RWPE1 (cell line): ENCODE measurements at regions not wholly inside any gene's neighbourhood (a gene's known extent, or its start where the extent isn't known, plus 50 kb on each side); places are given as distances from the start of the nearest gene placed in this dataset.
"Not testable (repeated sequence)": the region's sequence is repeated elsewhere in the genome, so short reads cannot be mapped to it uniquely, and the experiment has no call there.

ENCODE experiments used
- CTCF ChIA-PET: fragments of 350-600 bp; sonication (Branson Sonifier 250); formaldehyde crosslinking; extraction: SDS; loops from one replicate; lab custom pipeline; 2021; lab: Yijun Ruan, JAX
- POLR2A ChIA-PET: fragments of 400-600 bp; formaldehyde crosslinking; extraction: SDS; loops from one replicate; lab custom pipeline; 2020; ENCODE audit warnings: antibody characterized with exemption; ENCODE audit not compliant: low non-redundant PET; lab: Yijun Ruan, JAX
- DNase-seq: peaks from one replicate; pipeline ENCODE4 v3.0.0; 2012; ENCODE audit warnings: low spot score
- H3K27ac ChIP-seq: fragments of 450-650 bp; 2 replicates; pipeline ENCODE4 v1.5.1; 2017
- TF ChIP-seq, protein P1 (sequence below): fragments of 450-650 bp; conservative IDR thresholded peaks from 2 replicates; pipeline ENCODE4 v1.5.1; 2017; ENCODE audit warnings: low read depth, mild to moderate bottlenecking

DNA sequence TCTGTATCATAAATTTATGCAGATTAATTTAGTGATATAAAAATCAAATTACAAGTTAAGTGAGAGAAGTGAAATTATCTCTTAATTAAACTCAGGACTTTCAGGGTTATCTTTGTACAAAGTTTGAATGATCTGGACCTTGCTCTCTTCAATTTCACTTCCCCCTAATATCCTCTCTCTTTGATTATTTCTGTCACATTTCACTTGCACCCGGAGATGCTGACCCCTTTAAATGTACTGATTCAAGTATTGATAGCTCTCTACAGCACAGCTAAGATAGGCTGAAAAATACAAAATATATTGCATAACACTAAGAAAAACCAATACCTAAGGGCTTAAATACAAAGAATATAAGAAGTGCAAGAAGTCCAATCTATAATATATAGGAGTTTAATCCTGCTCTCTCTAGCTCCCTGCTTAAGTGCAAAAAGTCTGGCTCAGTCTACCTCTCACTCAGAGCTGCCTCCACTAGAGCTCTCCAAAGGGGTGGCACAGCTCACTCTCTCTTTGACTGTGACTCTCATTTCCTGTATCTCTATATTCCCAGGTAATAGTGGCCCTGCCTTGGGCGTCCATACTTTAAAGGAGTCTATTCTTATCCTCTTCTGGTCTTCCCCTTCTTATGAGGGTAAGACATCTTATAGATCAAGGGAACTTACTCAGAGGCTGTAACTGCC lies 588.4 kb downstream of the RFPL4B start:
- ChIA-PET POLR2A (no interaction called here), CTCF (no interaction called here)
- TF ChIP-seq, protein P1, sequence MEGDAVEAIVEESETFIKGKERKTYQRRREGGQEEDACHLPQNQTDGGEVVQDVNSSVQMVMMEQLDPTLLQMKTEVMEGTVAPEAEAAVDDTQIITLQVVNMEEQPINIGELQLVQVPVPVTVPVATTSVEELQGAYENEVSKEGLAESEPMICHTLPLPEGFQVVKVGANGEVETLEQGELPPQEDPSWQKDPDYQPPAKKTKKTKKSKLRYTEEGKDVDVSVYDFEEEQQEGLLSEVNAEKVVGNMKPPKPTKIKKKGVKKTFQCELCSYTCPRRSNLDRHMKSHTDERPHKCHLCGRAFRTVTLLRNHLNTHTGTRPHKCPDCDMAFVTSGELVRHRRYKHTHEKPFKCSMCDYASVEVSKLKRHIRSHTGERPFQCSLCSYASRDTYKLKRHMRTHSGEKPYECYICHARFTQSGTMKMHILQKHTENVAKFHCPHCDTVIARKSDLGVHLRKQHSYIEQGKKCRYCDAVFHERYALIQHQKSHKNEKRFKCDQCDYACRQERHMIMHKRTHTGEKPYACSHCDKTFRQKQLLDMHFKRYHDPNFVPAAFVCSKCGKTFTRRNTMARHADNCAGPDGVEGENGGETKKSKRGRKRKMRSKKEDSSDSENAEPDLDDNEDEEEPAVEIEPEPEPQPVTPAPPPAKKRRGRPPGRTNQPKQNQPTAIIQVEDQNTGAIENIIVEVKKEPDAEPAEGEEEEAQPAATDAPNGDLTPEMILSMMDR = no peak
- no peak for DNase-seq
- no peak overlapping the region for H3K27ac ChIP-seq

DNA sequence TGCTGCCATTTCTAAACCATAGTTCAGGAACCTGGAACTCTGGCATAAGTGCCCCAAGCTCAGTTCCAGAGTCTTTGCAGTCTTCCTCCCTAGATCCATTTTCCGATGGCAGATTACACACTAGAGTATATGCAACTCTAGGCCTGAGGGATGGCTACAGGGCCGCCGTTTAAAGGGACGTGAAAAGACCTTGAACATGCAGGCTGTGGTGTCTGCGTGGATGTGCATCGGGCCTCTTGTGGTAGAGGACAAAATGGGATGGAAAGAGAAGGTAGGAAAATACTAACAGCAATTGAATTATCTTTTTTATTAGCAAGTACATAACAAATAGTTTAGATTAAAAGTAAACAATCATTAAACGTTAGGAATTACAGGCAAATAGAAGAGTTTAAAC lies 588.9 kb downstream of the RFPL4B start:
- H3K27ac ChIP-seq = no peak overlapping the region
- CTCF ChIA-PET = no interaction called here
- TF ChIP-seq, protein P1 = no peak
- POLR2A ChIA-PET = no interaction called here
- DNase-seq = no peak

- CTCF ChIA-PET = no interaction called here
Measured at GRCh38 chr6:112936504-112936903, 589.4 kb downstream of the RFPL4B start.

DNA sequence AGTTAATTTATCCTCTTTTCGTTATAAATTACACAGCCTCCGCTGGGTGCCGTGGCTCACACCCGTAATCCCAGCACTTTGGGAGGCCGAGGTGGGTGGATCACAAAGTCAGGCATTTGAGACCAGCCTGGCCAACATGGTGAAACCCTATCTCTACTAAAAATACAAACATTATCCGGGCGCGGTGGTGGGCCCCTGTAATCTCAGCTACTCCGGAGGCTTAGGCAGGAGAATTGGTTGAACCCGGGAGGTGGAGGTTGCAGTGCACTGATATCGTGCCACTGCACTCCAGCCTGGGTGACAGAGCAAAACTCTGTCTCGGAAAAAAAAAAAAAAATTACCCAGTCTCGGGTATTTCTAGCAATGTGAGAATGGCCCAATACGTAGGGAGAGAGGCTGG lies 590.6 kb downstream of the RFPL4B start:
- CTCF ChIA-PET = not testable (repeated sequence)

More at GRCh38 chr6:112936504-112936903, 589.4 kb downstream of the RFPL4B start:
- no peak for DNase-seq
- TF ChIP-seq, protein P1 = no peak
- no peak overlapping the region for H3K27ac ChIP-seq
- POLR2A ChIA-PET = no interaction called here

DNA sequence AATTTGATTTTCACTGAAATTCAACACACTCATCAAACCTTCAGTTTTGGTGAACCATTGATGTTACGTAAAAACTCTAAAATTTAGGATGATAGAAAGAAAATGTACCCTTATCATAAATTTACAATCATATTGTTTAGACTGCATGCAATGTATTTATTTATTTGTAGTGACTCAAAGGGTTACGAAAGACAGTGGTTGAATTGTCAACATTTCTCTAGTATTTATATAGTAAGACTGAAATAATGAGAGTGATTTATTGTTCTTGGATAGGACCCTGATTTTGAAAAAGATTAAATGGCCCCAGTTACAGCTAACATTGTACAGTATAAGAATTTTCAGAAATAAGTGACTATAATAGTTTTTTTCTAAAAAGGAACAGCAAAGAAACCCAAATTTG lies 591.5 kb downstream of the RFPL4B start:
- TF ChIP-seq, protein P1 = no peak
- POLR2A ChIA-PET = no interaction called here
- H3K27ac ChIP-seq = no peak overlapping the region
- DNase-seq = no peak
- CTCF ChIA-PET = no interaction called here

More for the DNA sequence above, 590.6 kb downstream of the RFPL4B start:
- H3K27ac ChIP-seq, POLR2A ChIA-PET, DNase-seq: not testable (repeated sequence)

- POLR2A ChIA-PET = no interaction called here
- DNase-seq = no peak
- CTCF ChIA-PET = no interaction called here
- no peak overlapping the region for H3K27ac ChIP-seq
- TF ChIP-seq, protein P1 = no peak
Measured at GRCh38 chr6:112939563-112939962, 592.4 kb downstream of the RFPL4B start.

DNA sequence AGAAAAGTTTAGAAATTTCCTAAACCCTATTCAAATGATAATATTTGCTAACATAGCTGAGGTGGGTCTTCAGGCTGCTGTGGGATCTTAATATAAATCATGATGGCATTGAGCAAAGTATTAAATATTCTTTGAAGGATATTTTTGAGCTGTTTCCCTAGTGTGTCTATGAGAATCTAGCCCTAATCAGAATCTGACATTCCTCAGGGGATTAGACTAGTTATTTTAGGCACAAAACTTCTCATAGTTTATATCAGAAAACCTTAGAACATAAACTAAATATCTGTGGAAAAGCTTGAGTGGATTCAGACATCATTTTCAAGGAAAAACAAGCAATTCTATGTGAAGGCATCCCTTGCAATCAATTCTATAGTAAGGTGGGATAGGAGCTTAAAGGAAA lies 594.5 kb downstream of the RFPL4B start:
- POLR2A ChIA-PET = no interaction called here
- CTCF ChIA-PET = no interaction called here
- DNase-seq = no peak
- TF ChIP-seq, protein P1 = no peak
- H3K27ac ChIP-seq = no peak overlapping the region
